ENCODE measurements at regions not wholly inside any gene's neighbourhood (a gene's known extent, or its start where the extent isn't known, plus 50 kb on each side); places are given as distances from the start of the nearest gene placed in this dataset.

- Histone ChIP-seq H3K27ac (ENCODE audit: insufficient read depth in 1 of 2, low read depth in 1 of 2, low read length in 2 of 2, poor library complexity in 1 of 2, severe bottlenecking in 2 of 2) (no peak overlapping the region), H3K27me3 (replicated peaks in 2 of 5; ENCODE audit: control insufficient read depth in 4 of 5, insufficient read depth in 5 of 5, low read length in 4 of 5) (peaks cover 2 to 44% (median 15%) of the 10 kb centered on the region in 5 experiments), H3K36me3 (ENCODE audit: control insufficient read depth in 4 of 4, insufficient read depth in 4 of 4, low read length in 3 of 4) (no peaks in the 10 kb centered on the region), H3K4me3 (ENCODE audit: control insufficient read depth in 1 of 7, extremely low read depth in 1 of 7, insufficient read depth in 4 of 7, low read depth in 2 of 7, low read length in 6 of 7) (no peak overlapping the region), H3K9me3 (ENCODE audit: control extremely low read depth in 1 of 5, control insufficient read depth in 4 of 5, insufficient read depth in 2 of 5, low read depth in 1 of 5, low read length in 4 of 5) (no peaks in the 10 kb centered on the region), H3K4me1 (ENCODE audit: control extremely low read depth in 1 of 4, control insufficient read depth in 4 of 4, insufficient read depth in 4 of 4, low read length in 3 of 4) (no peaks in the 10 kb centered on the region)
- no peak for DNase-seq
- WGBS (ENCODE audit: insufficient coverage): 80% methylated on average over 1 of the region's 1 CpG
- POLR2A ChIA-PET: interaction anchor here (0.6 kb wide), 1 partner anchor 9 kb away, joined by 3 read pairs; no protein-coding TSS in a partner anchor
- CTCF ChIA-PET: interaction anchor here (1.0 kb wide), 1 partner anchor 219 kb away, joined by 4 read pairs; no protein-coding TSS in a partner anchor
Observed at GRCh38 chr5:141742144-141742543, 60.1 kb upstream of the ARAP3 start.

GRCh38 chr5:141740885-141741284 is 58.9 kb upstream of the ARAP3 start:
- Histone ChIP-seq H3K27ac (ENCODE audit: insufficient read depth in 1 of 2, low read depth in 1 of 2, low read length in 2 of 2, poor library complexity in 1 of 2, severe bottlenecking in 2 of 2) (no peak overlapping the region), H3K36me3 (ENCODE audit: control insufficient read depth in 4 of 4, insufficient read depth in 4 of 4, low read length in 3 of 4) (no peaks in the 10 kb centered on the region), H3K9me3 (ENCODE audit: control extremely low read depth in 1 of 5, control insufficient read depth in 4 of 5, insufficient read depth in 2 of 5, low read depth in 1 of 5, low read length in 4 of 5) (no peaks in the 10 kb centered on the region), H3K27me3 (replicated peaks in 2 of 5; ENCODE audit: control insufficient read depth in 4 of 5, insufficient read depth in 5 of 5, low read length in 4 of 5) (peaks cover 0 to 43% (median 15%) of the 10 kb centered on the region in 5 experiments), H3K4me3 (ENCODE audit: control insufficient read depth in 1 of 7, extremely low read depth in 1 of 7, insufficient read depth in 4 of 7, low read depth in 2 of 7, low read length in 6 of 7) (no peak overlapping the region), H3K4me1 (ENCODE audit: control extremely low read depth in 1 of 4, control insufficient read depth in 4 of 4, insufficient read depth in 4 of 4, low read length in 3 of 4) (no peaks in the 10 kb centered on the region)
- DNase-seq: no peak
- ChIA-PET POLR2A (no interaction called here), CTCF (no interaction called here)
- WGBS (ENCODE audit: insufficient coverage): 79% methylated on average over 6 of the region's 6 CpGs

GRCh38 chr5:141737535-141737934 is 55.5 kb upstream of the ARAP3 start:
- Histone ChIP-seq H3K27ac (ENCODE audit: insufficient read depth in 1 of 2, low read depth in 1 of 2, low read length in 2 of 2, poor library complexity in 1 of 2, severe bottlenecking in 2 of 2) (no peak overlapping the region), H3K4me3 (ENCODE audit: control insufficient read depth in 1 of 7, extremely low read depth in 1 of 7, insufficient read depth in 4 of 7, low read depth in 2 of 7, low read length in 6 of 7) (no peak overlapping the region), H3K36me3 (ENCODE audit: control insufficient read depth in 4 of 4, insufficient read depth in 4 of 4, low read length in 3 of 4) (no peaks in the 10 kb centered on the region), H3K9me3 (ENCODE audit: control extremely low read depth in 1 of 5, control insufficient read depth in 4 of 5, insufficient read depth in 2 of 5, low read depth in 1 of 5, low read length in 4 of 5) (no peaks in the 10 kb centered on the region), H3K4me1 (ENCODE audit: control extremely low read depth in 1 of 4, control insufficient read depth in 4 of 4, insufficient read depth in 4 of 4, low read length in 3 of 4) (no peaks in the 10 kb centered on the region), H3K27me3 (replicated peaks in 2 of 5; ENCODE audit: control insufficient read depth in 4 of 5, insufficient read depth in 5 of 5, low read length in 4 of 5) (peaks cover 0 to 36% (median 3%) of the 10 kb centered on the region in 5 experiments)
- DNase-seq: no peak
- CTCF ChIA-PET: interaction anchor here (1.5 kb wide), 1 partner anchor 21 kb away, joined by 3 read pairs; no protein-coding TSS in a partner anchor
- 40% methylated on average over 3 of the region's 4 CpGs for WGBS (ENCODE audit: insufficient coverage)
- POLR2A ChIA-PET: no interaction called here

- Histone ChIP-seq H3K27me3 (replicated peaks in 2 of 5; ENCODE audit: control insufficient read depth in 4 of 5, insufficient read depth in 5 of 5, low read length in 4 of 5) (peaks cover 0 to 36% (median 2%) of the 10 kb centered on the region in 5 experiments), H3K36me3 (ENCODE audit: control insufficient read depth in 4 of 4, insufficient read depth in 4 of 4, low read length in 3 of 4) (no peaks in the 10 kb centered on the region), H3K9me3 (ENCODE audit: control extremely low read depth in 1 of 5, control insufficient read depth in 4 of 5, insufficient read depth in 2 of 5, low read depth in 1 of 5, low read length in 4 of 5) (no peaks in the 10 kb centered on the region), H3K4me1 (ENCODE audit: control extremely low read depth in 1 of 4, control insufficient read depth in 4 of 4, insufficient read depth in 4 of 4, low read length in 3 of 4) (no peaks in the 10 kb centered on the region), H3K27ac (ENCODE audit: insufficient read depth in 1 of 2, low read depth in 1 of 2, low read length in 2 of 2, poor library complexity in 1 of 2, severe bottlenecking in 2 of 2) (no peak overlapping the region), H3K4me3 (ENCODE audit: control insufficient read depth in 1 of 7, extremely low read depth in 1 of 7, insufficient read depth in 4 of 7, low read depth in 2 of 7, low read length in 6 of 7) (no peak overlapping the region)
- WGBS (ENCODE audit: insufficient coverage): 20% methylated on average over 1 of the region's 1 CpG
- DNase-seq: no peak
- ChIA-PET POLR2A (no interaction called here), CTCF (interaction anchor here (1.5 kb wide), 1 partner anchor 20 kb away, joined by 3 read pairs; no protein-coding TSS in a partner anchor)
Observed at GRCh38 chr5:141735823-141736222, 53.8 kb upstream of the ARAP3 start.

- H3K36me3 ChIP-seq (ENCODE audit: control insufficient read depth in 4 of 4, insufficient read depth in 4 of 4, low read length in 3 of 4): no peaks in the 10 kb centered on the region
- peak; percentile 46 to 74 (median 66) for DNase-seq
- peaks cover 0 to 36% (median 6%) of the 10 kb centered on the region in 5 experiments for H3K27me3 ChIP-seq (replicated peaks in 2 of 5; ENCODE audit: control insufficient read depth in 4 of 5, insufficient read depth in 5 of 5, low read length in 4 of 5)
- WGBS (ENCODE audit: insufficient coverage): 55% methylated on average over 2 of the region's 4 CpGs
- H3K27ac ChIP-seq (ENCODE audit: insufficient read depth in 1 of 2, low read depth in 1 of 2, low read length in 2 of 2, poor library complexity in 1 of 2, severe bottlenecking in 2 of 2): no peak overlapping the region
- no peaks in the 10 kb centered on the region for H3K4me1 ChIP-seq (ENCODE audit: control extremely low read depth in 1 of 4, control insufficient read depth in 4 of 4, insufficient read depth in 4 of 4, low read length in 3 of 4)
- ChIA-PET POLR2A (no interaction called here), CTCF (interaction anchor here (1.3 kb wide), 1 partner anchor 145 kb away, joined by 4 read pairs; no protein-coding TSS in a partner anchor)
- H3K9me3 ChIP-seq (ENCODE audit: control extremely low read depth in 1 of 5, control insufficient read depth in 4 of 5, insufficient read depth in 2 of 5, low read depth in 1 of 5, low read length in 4 of 5): no peaks in the 10 kb centered on the region
- H3K4me3 ChIP-seq (ENCODE audit: control insufficient read depth in 1 of 7, extremely low read depth in 1 of 7, insufficient read depth in 4 of 7, low read depth in 2 of 7, low read length in 6 of 7): no peak overlapping the region
Observed at GRCh38 chr5:141734501-141735229, 52.6 kb upstream of the ARAP3 start.

- 92% methylated on average over 2 of the region's 2 CpGs for WGBS (ENCODE audit: insufficient coverage)
- Histone ChIP-seq H3K27ac (ENCODE audit: insufficient read depth in 1 of 2, low read depth in 1 of 2, low read length in 2 of 2, poor library complexity in 1 of 2, severe bottlenecking in 2 of 2) (no peak overlapping the region), H3K4me1 (ENCODE audit: control extremely low read depth in 1 of 4, control insufficient read depth in 4 of 4, insufficient read depth in 4 of 4, low read length in 3 of 4) (no peaks in the 10 kb centered on the region), H3K9me3 (ENCODE audit: control extremely low read depth in 1 of 5, control insufficient read depth in 4 of 5, insufficient read depth in 2 of 5, low read depth in 1 of 5, low read length in 4 of 5) (no peaks in the 10 kb centered on the region), H3K27me3 (replicated peaks in 2 of 5; ENCODE audit: control insufficient read depth in 4 of 5, insufficient read depth in 5 of 5, low read length in 4 of 5) (peaks cover 0 to 38% (median 9%) of the 10 kb centered on the region in 5 experiments), H3K36me3 (ENCODE audit: control insufficient read depth in 4 of 4, insufficient read depth in 4 of 4, low read length in 3 of 4) (no peaks in the 10 kb centered on the region), H3K4me3 (ENCODE audit: control insufficient read depth in 1 of 7, extremely low read depth in 1 of 7, insufficient read depth in 4 of 7, low read depth in 2 of 7, low read length in 6 of 7) (no peak overlapping the region)
- ChIA-PET CTCF (interaction anchor here (0.6 to 1.0 kb wide), 3 partner anchors 32 to 700 kb away, joined by 3 read pairs; no protein-coding TSS in a partner anchor), POLR2A (no interaction called here)
- no peak for DNase-seq
Observed at GRCh38 chr5:141733198-141733597, 51.2 kb upstream of the ARAP3 start.

GRCh38 chr5:141732417-141732816 is 50.4 kb upstream of the ARAP3 start:
- Histone ChIP-seq H3K36me3 (ENCODE audit: control insufficient read depth in 4 of 4, insufficient read depth in 4 of 4, low read length in 3 of 4) (no peaks in the 10 kb centered on the region), H3K27ac (ENCODE audit: insufficient read depth in 1 of 2, low read depth in 1 of 2, low read length in 2 of 2, poor library complexity in 1 of 2, severe bottlenecking in 2 of 2) (no peak overlapping the region), H3K4me3 (ENCODE audit: control insufficient read depth in 1 of 7, extremely low read depth in 1 of 7, insufficient read depth in 4 of 7, low read depth in 2 of 7, low read length in 6 of 7) (no peak overlapping the region), H3K9me3 (ENCODE audit: control extremely low read depth in 1 of 5, control insufficient read depth in 4 of 5, insufficient read depth in 2 of 5, low read depth in 1 of 5, low read length in 4 of 5) (no peaks in the 10 kb centered on the region), H3K27me3 (replicated peaks in 2 of 5; ENCODE audit: control insufficient read depth in 4 of 5, insufficient read depth in 5 of 5, low read length in 4 of 5) (peaks cover 0 to 32% (median 11%) of the 10 kb centered on the region in 5 experiments), H3K4me1 (ENCODE audit: control extremely low read depth in 1 of 4, control insufficient read depth in 4 of 4, insufficient read depth in 4 of 4, low read length in 3 of 4) (no peaks in the 10 kb centered on the region)
- DNase-seq: no peak
- CTCF ChIA-PET: interaction anchor here (0.7 to 2.2 kb wide), 5 partner anchors 11 to 146 kb away, joined by 3 to 5 read pairs (median 3); partner anchors contain the start of gene PCDH1
- POLR2A ChIA-PET: no interaction called here

All from common myeloid progenitor, CD34-positive (primary cell).